GM21528 (cell line): ENCODE measurements at regions not wholly inside any gene's neighbourhood (a gene's known extent, or its start where the extent isn't known, plus 50 kb on each side); places are given as distances from the start of the nearest gene placed in this dataset.
A peak's percentile ranks its signal among the peaks of the same experiment; 100 is the strongest.

Source experiments
- ATAC-seq: cut with Tn5 transposase; IDR thresholded peaks from one replicate; pipeline ENCODE4 v1.9.1; 2021; ENCODE audit warnings: mild to moderate bottlenecking, moderate library complexity; ENCODE audit not compliant: unreplicated experiment, low FRiP score

DNA sequence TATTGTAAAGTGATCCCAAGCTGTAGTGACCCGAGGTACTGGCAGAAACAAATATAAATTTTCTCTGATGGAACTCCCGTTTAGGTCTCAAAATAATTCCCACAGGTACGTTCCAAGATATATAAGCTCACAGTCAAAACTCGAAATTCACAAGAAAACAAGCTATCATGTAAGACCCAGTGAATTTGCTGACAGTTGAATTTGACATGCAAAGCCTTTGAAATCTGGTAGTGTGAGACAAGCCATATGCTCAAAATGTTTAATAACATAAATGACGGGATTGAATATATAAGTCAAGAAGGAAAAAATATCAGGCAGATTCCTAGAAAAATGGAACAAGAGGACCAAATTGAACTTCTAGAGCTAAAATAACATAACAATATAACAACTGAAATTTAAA is 252.8 kb downstream of the TMA16 start:
- ATAC-seq, result no peak

DNA sequence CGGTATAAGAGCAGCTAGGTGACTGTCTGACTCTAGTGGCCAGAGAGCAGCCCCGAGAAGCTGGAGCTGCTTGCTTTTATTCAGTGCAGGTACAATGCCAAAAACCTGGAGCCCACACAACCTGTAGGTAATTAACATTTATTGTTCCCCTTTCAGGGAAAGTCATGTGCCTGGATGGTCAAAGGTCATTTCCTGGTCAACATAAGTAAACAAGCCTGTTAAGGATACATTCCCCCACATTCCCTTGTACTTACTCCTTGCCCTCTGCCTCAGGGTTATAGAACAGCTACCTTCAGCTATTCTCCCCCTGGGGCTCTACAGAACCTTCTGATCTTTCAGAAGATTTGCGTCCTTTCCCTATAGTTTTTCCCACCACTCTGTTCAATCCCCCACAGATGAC is 253.4 kb downstream of the TMA16 start:
- no peak for ATAC-seq

DNA sequence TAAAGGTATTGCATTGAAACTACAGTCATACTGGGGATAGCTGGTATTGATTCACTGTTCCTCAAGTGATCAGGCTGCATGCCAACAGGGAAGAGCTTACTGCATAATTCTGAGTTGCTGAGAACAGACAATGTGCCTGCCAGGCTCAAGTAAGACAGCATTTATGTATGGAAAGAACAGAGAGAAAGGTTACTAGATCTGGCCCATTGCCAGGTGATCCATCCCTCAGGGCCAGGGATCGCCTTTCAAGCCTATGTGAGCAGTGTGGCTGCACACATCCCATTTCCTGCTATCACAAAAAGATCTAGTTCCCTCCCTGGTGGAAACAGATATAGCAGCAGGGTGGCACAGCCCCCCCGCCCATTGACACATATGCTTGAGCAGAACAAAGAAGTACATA is 254.0 kb downstream of the TMA16 start:
- ATAC-seq, result no peak

DNA sequence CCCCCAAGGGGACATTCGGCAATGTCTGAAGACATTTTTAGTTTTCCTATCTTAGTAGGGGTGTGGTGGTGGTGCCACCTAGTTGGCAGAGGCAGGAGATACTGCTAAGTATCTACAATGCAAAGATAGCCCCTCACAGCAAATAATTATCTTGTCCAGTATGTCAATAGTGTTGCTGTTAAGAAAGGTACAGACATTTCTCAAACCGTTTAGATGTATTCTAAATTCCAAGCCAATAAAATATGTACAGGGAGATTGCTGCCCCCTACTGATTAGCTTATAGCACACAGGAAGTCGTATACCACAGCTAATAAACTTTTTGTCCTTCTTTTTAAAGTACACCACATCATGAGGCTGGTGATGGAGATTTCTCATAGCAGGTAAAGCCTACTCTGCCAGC is 260.5 kb downstream of the TMA16 start:
- ATAC-seq, result peak; percentile 79

DNA sequence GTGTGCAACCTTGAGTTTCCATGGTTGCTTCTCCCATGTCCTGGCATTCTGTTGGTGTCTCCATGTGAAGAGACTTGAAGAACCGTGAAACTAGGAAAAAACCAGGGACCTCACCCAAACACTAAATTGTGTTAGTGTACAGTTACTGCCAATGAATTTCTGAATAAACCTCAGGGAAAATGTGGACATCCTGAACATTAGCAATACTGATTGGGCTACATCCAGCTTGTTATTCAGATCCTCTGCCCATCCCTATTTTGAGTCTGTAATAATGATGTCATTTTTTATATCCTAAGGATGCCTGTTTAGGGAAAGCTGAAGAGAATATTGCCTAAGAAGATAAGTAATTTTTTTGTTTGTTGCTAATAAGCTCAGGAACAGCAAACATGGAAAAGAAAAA is 262.7 kb downstream of the TMA16 start:
- ATAC-seq, result no peak

DNA sequence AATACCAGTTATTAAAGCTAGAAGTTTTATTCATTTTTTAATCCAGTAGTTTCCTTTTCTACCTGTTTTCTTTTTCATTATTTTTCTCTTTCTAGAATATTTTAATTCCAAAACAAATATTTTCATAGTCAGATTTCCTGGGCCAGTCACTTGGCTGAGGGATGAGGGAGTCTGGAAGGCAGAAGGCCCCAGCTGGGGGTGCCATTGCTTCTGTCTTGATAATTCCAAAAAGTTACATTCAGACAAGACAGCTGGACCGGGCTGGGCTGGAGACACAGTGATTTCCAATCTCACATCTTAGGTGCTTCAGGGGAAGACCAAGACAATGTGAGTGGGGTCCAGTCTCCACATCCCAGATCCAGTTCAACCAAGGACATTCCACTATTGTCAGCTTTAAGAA is 263.5 kb downstream of the TMA16 start:
- ATAC-seq, result no peak

DNA sequence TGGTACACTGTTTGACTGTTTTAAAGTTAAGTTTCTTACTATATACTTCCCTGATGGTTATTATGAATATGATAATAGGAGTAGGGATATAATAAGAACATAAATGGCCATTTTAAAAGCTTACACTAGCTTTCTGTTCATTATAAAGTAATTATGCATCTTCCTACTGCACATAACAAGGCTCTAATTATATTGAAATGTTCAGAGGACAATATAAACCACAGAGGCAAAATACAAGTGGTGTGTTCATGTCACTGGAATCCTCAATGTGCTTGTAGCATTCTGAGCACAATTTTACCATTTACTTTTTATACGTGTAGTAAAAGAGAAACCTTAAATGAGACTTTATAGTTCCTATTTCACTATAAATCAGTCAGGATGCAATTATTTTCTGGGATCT is 268.3 kb downstream of the TMA16 start:
- no peak for ATAC-seq

DNA sequence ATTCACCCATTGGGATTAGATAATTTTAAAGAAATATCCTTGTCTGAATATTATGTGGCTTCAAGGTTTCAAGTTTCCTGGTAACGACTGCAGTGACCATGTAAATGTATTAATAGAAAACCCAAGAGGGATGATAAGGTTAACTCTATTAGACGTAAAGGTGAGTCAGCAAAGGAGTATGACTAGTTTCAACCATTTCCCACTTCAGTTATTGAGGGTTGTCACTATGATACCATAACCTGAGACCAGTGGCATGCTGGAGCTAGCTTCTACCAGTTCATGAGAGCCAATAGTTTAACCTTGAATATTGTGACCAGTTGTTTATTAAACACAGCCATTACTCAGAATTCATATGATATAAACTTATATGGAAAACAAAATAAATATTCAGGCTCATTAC is 270.1 kb downstream of the TMA16 start:
- ATAC-seq, result no peak

DNA sequence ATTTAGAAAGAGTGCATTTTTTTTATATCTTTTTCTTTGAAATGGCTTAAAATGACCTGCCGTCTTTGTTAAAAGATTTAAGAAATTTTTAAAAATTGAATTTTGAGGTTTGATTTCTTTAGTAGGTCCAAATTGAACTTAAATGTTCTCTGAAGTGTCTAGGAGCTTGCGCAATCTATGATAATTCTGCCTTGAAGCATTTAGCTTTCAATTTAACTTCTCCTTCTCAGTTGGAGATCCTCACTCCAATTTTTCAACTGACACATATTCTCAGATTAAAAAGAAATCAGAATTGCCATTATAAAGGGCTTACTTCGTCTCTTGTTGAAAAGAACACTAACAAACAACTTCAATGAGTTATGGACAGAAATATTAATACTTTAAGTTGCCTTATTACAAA is 273.5 kb downstream of the TMA16 start:
- ATAC-seq, result no peak

DNA sequence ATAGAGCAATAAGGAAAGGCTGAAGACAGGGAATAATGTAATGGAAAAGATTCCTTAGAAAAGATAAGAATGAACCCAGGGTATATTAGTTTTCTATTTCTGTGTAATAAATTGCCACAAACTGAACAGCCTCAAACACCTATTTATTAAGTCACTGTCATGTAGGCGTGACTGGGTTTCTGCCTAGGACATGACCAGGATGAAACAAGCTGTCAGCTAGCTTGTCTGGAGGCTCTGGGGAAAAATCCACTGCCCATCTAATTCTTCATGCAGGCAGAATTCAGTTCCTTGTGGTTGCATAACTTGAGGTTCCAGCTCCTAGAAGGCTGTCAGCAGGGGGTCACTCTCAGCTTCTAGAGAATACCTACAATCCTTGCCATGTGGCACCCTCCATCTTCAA is 277.7 kb downstream of the TMA16 start:
- ATAC-seq, result no peak

DNA sequence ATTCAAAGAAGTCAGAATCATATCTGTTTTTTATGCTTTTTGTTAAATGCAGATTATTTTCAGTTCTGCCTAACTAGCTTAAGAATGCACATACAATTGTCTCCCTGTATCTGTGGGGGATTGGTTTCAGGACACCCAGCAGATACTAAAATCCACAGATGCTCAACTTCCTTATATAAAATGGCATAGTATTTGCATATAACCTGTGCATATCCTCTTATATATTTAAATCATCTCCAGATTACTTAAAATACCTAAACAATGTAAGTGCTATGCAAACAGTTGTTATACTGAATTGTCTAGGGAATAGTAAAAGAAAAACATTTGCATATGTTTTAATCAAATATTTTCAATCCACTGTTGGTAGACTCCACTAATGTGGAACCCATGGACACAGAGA is 279.4 kb downstream of the TMA16 start:
- no peak for ATAC-seq

DNA sequence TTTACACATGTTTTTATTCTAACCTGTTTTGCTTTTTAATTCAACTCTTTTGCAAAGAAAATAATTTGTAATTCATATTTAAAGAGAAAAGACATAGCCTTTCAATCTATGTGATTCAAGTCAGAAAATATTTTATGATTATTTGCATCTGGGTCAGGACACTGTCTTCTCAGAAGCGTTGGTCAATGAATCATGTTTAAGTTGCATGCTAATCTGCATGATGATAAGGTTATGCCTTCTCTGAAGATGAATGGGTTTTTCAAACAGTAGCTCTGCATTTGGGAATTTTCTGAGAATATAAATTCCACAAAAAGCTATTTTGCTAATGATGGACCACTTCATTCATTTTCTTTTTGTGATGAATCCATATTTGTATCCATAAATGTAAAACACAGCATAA is 282.5 kb downstream of the TMA16 start:
- ATAC-seq, result no peak

DNA sequence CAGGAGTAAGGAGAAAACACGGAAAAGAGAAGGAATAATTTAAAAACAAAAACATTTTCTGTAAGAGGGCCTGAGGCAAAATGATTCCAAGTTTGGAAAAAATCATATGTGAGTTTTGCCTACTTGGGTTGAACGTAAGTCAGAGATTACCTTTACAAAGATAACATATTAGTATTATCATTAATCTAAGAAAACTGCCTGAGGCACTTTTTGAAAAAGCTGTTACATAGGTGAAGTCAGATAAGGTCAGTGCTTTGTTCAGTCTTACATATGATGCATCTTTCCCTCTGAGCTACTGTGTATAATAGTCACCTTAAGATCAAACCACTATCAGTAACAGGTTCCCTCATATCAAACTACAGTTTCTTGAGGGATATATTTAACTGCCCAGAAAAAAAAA is 287.2 kb downstream of the TMA16 start:
- no peak for ATAC-seq

DNA sequence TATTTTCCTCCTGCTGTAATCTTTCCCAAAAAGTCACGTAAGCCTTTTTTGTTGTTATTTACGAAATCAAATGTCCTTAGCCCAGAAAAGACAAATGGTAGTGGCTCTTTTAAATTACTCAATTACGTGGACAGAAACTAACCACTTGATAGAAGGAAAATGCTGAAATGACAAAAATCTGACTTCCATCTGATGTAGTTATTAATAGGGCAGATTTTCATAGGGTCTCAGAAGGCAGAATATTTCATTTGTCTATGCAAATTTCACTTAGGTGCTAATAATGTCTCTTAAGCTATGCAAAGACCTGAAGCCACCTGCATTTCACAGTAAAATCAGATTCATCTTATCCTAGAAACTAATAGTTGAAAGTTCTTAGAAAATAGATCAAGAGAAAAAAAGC is 295.7 kb downstream of the TMA16 start:
- ATAC-seq, result no peak

DNA sequence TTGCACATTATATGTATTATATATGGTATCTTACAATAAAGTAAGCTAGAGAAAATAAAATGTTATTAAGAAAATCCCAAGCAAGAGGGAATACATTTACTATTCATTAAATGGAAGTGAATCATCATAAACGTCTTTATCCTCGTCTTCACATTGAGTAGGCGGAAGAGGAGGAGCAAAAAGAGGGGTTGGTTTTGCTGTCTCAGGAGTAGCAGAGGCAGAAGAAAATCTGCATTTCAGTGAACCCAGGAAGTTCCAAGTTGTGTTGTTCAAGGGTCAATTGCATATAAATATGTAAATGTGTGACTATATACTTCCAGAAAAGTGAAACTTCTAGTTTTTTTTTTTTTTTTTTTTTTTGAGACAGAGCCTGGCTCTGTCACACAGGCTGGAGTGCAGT is 301.4 kb downstream of the TMA16 start:
- no peak for ATAC-seq

DNA sequence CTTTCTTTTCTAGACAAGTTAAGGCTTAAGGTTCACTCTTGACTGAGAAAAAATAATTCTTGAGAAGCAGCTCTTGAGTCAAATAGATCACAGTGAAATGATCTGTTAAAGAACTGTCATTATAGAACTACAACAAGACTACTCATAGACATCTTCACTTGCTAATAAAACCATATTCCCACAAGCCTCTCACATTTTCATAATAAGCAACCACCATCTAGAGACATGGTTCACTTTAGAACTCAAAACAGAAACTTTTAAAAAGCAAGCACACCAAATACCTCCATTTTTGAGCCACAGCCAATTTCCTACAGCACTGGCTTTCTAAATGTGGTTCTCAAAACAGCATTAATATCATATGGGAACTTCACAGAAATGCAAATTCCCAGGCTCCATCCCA is 309.5 kb downstream of the TMA16 start:
- ATAC-seq, result no peak

DNA sequence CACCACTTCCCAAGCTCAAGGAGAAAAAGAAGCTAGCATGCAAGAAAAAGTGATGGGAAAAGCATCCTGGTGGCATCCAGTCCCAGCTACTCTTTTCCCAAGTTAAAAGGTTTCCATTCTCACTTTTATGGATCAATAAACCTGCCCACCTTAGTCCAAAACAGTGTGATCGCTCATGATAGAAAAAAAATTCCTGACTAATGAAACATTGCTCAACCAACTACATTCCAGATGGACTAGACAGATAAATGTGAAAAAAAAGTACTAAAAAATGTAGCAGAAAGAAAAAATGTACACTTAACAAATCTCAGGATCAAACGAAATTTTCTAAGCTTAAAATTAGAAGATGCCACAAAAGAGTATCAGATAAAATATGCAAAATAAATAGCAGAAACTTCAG is 312.2 kb downstream of the TMA16 start:
- ATAC-seq, result no peak

DNA sequence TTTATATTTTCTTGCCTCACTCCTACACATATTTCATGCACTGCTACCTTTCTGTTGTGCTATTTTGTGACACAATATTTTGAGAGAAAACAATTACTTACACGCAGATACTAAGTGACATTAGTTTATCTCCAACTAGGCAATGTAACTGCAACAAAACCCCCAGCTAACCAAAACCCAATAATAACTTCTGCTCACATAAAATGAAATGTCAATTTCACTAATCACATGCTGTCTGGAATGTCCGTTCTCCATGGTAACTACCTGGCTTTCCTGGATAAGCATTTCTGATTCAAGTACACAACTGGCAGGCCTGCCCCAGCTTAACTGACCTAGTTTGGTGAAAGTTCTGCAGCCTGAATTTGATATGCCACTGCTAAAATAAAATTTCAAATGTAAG is 313.5 kb downstream of the TMA16 start:
- ATAC-seq, result no peak

DNA sequence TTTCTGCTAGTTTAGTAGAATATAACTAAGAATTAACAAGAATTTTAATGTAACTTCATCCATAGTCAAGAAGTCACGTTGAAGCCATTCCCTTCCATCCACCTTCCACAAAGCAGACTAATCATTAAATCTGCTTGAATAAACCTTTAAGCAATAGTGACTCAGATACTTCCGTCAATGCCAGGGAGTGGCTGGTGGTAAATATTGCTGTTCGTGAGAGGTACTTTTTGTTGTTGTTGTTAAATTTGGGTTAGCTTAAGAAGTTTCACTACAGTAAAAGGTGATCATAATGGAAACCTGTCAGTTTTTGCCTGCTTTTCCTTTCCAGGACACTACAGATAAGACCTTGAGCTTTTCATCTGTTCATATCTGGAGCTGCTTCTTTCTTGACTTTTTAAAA is 316.3 kb downstream of the TMA16 start:
- ATAC-seq, result no peak

DNA sequence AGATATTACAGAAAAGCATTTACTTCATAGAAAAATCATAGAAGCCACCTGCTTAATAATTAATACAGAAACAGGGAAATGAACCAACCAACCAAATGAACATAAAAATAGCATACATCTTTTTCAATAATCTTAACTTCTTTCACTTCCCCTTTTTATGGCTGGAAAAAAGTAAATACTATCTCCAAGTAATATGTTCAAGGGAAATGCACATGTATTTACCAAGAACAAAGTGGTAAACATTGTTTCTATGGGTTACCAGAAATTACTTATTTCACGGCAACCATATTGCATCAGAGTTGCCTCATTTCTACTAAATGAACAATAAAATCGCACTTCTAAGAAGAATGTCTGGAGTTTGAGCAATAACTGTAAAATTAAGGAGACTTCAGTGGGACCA is 321.3 kb downstream of the TMA16 start:
- peak; percentile 76 for ATAC-seq

DNA sequence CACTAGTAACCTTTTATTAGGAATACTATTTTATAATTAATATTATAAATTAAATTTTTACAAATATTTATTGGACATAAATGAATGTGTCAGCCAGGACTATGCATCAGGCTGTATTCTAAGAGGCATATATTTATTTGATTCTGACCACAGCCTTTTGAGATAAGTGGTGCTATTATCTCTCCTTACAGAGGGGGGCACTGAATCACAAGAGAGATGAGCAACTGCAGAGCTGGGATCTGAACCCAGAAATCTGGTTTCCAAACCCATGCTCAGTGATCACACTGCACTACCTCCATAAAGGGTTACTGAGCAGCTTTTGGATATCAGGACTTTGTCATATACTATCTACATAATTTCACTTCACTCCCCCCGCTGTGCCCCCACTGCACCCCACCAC is 322.0 kb downstream of the TMA16 start:
- no peak for ATAC-seq

DNA sequence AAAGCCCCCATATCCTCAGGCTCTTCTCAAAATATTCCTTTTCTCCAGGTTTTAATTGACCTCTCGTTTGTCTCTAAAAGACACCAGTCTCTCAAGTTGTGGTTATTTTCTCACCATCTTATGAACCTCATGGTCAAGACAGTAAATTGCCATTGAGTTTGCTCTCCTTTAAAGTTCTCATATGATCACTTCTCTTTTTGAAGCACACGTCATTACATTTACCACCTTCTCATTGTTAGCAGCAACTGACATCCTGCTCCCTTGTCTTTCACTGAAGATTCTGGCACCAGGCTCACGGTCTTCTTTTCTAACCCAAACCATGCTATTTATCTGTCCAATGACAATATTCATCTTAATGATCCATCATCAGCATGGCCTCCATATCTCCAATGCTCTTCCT is 324.2 kb downstream of the TMA16 start:
- ATAC-seq, result no peak

DNA sequence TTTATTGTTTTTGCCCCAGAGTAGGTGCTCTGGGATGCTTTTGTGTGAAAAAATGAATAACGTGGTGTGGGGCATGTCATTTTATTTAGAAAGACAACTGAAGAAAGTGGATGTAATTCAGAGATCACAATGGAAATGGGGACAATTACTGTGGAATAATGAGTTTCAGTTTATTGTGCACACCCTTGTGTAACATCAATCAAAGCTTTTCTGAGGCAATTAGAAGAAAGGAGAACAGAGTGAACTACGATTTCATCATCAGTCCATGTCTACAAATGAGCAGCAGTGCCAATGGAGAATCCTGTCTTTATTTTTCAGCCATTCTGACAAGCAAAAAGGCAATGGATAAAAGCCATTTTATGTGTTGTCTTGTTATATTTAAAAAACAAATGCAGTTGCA is 339.2 kb downstream of the TMA16 start:
- no peak for ATAC-seq

DNA sequence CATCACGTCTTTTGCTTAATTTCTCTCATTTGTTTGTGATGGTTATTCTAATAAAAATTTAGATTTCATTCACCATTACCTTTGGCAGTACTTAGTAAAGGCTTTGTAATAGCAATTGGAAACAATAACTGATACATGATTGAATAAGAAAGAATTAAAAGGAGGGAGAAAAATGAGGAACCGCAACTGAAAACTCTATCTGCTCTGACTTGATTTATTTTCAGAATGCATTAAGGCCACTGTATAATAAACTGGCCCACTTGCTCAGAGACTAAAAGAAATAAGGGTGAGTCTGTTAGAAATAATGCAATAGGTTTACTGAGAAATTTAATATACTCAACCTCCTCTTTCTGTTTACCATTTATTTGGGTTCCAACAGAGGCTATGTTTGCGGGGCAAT is 351.5 kb downstream of the TMA16 start:
- no peak for ATAC-seq
